GM10266 (cell line): ENCODE measurements at regions not wholly inside any gene's neighbourhood (a gene's known extent, or its start where the extent isn't known, plus 50 kb on each side); places are given as distances from the start of the nearest gene placed in this dataset.
"Not testable (repeated sequence)": the region's sequence is repeated elsewhere in the genome, so short reads cannot be mapped to it uniquely, and the experiment has no call there.

Experiments used
- DNase-seq: peaks from one replicate; pipeline ENCODE4 v3.0.0; 2012; ENCODE audit errors: extremely low spot score
- TF ChIP-seq, protein P1 (sequence below): IDR thresholded peaks from 2 replicates; pipeline ENCODE4 v1.5.1; 2012; ENCODE audit warnings: mild to moderate bottlenecking, low read depth; ENCODE audit not compliant: control insufficient read depth, insufficient read depth; ENCODE audit errors: missing control alignments

DNA sequence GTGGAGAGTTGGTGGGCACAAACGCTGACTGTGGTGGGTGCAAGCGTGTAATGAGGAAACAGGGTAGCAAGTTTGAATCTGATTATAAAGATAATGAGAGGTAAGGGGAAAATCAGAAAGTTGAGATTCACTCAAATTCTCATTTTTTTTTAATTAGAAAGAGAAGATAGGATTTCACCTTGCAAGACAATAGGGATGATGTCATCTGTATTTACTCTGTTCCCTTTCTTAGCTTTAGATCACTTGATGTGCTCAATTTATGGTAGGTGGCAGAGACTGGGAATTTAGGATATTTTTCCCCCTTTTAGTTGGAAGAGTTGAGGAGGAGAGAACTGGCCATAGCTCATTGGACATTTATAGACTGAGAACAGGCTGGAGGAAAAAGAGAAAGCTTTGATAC is 363.6 kb downstream of the AEBP2 start:
- DNase-seq = no peak
- TF ChIP-seq, protein P1, sequence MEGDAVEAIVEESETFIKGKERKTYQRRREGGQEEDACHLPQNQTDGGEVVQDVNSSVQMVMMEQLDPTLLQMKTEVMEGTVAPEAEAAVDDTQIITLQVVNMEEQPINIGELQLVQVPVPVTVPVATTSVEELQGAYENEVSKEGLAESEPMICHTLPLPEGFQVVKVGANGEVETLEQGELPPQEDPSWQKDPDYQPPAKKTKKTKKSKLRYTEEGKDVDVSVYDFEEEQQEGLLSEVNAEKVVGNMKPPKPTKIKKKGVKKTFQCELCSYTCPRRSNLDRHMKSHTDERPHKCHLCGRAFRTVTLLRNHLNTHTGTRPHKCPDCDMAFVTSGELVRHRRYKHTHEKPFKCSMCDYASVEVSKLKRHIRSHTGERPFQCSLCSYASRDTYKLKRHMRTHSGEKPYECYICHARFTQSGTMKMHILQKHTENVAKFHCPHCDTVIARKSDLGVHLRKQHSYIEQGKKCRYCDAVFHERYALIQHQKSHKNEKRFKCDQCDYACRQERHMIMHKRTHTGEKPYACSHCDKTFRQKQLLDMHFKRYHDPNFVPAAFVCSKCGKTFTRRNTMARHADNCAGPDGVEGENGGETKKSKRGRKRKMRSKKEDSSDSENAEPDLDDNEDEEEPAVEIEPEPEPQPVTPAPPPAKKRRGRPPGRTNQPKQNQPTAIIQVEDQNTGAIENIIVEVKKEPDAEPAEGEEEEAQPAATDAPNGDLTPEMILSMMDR = no peak

DNA sequence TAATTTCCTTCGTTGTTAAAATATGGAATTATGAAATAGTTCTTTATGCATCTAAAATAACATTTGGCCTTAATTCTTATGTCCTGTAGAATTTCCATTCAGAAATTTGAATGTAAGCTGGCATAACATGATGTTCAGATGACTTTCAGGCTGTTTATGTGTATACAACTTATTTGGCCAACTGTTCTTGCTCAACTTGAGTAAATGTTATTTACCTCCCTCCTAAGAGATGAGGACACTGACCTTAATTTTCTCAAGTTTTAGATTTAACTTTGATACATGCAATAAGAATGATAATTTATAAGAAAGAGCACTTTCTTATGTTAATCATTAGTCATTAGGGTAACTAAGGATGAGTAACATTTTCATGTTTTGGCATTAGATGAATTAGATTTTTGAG is 365.4 kb downstream of the AEBP2 start:
- TF ChIP-seq, protein P1 = no peak
- DNase-seq = no peak

DNA sequence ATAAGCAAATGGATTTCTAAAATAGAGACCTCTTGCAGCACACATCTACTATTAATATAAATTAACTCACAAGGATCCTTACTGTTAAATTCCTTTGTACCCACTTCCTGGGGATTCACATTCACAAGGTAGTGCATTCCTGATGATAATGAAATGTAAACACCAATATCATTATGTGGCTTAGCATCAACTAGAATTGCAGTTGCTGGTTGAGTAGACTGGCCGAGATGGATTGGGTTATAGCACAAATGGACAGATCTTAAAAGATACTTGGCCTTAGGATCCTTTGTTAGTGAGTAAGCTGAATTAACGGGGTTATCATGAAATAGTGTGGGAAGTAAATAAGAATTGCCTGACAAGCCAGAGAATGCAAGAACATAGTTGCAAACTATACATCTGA is 369.1 kb downstream of the AEBP2 start:
- TF ChIP-seq, protein P1 = no peak

DNA sequence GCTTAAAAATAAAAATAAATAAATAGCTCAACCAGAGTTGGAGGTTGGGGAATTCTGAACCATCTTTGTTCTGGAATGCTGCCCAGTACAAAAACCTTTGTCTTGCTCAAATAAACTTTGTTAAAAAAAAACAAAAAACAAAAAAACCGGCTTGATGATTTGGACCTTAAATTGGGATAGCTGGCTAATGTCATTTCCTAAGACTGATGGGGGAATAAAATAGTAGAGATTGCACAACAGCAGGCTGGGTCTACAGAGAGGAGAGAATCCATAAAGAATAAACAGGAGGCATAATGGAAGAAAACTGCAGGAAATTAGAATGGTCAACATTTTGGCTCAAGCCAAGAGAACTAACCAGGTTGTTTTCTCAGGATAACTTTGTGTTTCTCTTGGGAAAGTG is 370.9 kb downstream of the AEBP2 start:
- TF ChIP-seq, protein P1 = no peak
- no peak for DNase-seq

More for the DNA sequence above, 369.1 kb downstream of the AEBP2 start:
- DNase-seq = no peak

- no peak for DNase-seq
- TF ChIP-seq, protein P1 = no peak
These were observed 372.6 kb downstream of the AEBP2 start for GRCh38 chr12:19811922-19812321.

DNA sequence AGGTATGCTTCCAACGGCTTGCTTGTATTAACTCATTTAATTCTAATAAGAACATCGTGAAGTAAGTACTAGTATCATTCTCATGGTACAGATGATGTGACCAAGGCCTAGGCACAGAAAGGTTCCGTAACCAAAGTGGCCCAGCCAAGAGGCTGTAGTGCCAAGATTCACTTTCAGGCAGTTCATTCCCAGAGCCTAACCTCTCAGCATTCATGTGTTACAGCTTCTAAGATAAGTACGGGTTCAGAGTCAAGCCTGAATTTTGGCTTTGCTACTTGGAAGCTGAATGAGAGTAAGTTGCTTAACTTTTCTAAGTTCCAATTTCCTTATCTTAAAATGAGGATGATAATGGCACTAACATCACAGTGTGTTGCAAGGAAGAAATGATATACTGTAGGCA is 379.9 kb downstream of the AEBP2 start:
- DNase-seq = no peak
- TF ChIP-seq, protein P1 = no peak

GRCh38 chr12:19822476-19822875 is 383.2 kb downstream of the AEBP2 start:
- TF ChIP-seq, protein P1 = no peak
- DNase-seq = no peak

DNA sequence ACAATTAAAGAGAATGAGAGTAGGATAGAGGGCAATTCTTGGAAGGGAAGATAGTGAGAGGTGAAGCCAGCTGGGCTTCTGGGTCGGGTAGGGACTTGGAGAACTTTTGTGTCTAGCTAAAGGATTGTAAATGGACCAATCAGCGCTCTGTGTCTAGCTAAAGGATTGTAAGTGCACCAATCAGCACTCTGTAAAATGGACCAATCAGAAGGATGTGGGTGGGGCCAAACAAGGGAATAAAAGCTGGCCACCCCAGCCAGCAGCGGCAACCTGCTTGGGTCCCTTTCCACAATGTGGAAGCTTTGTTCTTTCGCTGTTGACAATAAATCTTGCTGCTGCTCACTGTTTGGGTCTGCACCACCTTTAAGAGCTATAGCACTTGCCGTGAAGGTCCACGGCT is 384.0 kb downstream of the AEBP2 start:
- not testable (repeated sequence) for DNase-seq
